ENCODE measurements at regions not wholly inside any gene's neighbourhood (a gene's known extent, or its start where the extent isn't known, plus 50 kb on each side); places are given as distances from the start of the nearest gene placed in this dataset.

- TF ChIP-seq EP300 (IDR thresholded peaks at IDR 0.05) (no peak), CTCF (IDR thresholded peaks at IDR 0.05) (no peak), POLR2AphosphoS5 (IDR thresholded peaks at IDR 0.05) (no peak)
These were observed 619.4 kb upstream of the KIRREL3 start for GRCh38 chr11:127619946-127620345.
